ENCODE measurements at regions not wholly inside any gene's neighbourhood (a gene's known extent, or its start where the extent isn't known, plus 50 kb on each side); places are given as distances from the start of the nearest gene placed in this dataset.

DNA sequence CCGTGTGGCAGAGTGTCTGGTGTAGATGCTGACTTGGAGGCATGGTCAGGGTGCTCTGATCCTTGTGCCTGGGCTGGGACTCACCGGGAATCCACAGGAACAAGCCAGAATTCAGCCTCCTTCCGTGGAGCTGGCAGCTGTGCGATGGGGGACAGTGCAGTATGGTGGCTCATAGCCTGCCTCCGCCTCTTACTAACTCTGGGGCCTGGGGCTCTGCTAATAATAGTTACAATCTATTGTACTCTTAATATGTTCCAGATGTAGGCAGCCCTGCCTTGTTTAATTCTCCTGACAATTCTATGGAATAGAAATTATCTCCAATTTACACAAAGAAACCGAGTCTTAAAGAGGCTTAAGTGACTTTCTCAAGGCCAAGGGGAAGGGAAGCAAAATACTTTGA, 77.6 kb downstream of the PCDH1 start:
- DNase-seq (ENCODE audit: low spot score): no peak

DNA sequence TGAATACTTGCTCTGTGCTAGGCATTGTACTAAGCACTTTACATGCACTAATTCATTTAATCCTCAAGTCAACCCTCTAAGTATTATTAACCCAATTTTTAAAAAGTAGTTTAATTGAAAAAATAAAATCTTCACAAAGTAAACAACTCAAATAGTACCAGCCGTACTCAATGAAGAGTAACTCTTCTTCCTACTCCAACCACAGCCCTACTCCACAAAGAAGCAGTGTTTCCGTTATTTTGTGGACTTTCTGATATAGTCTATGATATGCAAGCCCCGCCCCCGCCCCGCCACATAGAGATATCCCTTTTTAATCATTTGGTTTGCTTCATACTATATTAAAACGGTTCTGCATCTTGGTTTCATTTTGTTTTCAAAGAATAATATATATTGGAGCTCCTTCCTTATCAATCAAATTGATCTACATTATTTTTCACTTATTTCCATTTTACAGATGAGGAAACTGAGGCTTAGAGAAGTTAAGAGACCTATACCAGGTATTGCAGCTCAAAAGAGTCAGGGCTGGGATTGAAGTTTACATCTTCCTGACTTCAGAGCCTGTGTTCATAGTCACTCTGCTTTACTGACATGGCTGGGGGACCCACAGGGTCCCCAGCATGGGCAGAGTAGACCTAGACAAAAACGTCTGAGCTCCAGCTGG, 78.6 kb downstream of the PCDH1 start:
- no peak for DNase-seq (ENCODE audit: low spot score)

DNA sequence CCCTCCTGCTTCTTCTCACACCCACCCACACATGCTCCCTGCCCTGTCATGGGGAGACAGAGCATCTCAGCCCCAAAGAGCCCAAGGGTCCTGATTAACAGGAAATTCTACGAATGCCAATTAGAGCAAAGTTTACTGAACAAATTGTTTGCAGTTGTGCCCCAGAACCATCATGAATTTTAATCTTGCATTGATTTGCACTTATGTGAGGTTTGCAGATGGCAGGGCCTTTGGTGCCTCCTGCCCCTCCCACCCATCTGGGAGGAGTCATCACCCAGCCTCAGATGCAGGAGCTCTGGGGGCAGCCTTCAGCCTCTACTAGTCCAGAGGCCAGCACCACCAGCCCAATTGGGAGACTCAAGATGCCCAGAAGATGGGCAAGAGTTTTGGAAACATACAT, 80.8 kb downstream of the PCDH1 start:
- no peak for DNase-seq (ENCODE audit: low spot score)

- DNase-seq (ENCODE audit: low spot score): no peak
Observed at GRCh38 chr5:141795421-141795820, 82.8 kb downstream of the PCDH1 start.

- DNase-seq (ENCODE audit: low spot score): no peak
Observed at GRCh38 chr5:141793881-141794280, 84.3 kb downstream of the PCDH1 start.

- no peak for DNase-seq (ENCODE audit: low spot score)
Observed at GRCh38 chr5:141793403-141793802, 84.8 kb downstream of the PCDH1 start.

- no peak for DNase-seq (ENCODE audit: low spot score)
Observed at GRCh38 chr5:141790630-141791029, 87.6 kb downstream of the PCDH1 start.

- DNase-seq (ENCODE audit: low spot score): no peak
Observed at GRCh38 chr5:141789330-141789729, 88.9 kb downstream of the PCDH1 start.

- DNase-seq (ENCODE audit: low spot score): no peak
Observed at GRCh38 chr5:141788296-141788970, 89.8 kb downstream of the PCDH1 start.

- DNase-seq (ENCODE audit: low spot score): no peak
Observed at GRCh38 chr5:141787376-141787775, 90.8 kb downstream of the PCDH1 start.

DNA sequence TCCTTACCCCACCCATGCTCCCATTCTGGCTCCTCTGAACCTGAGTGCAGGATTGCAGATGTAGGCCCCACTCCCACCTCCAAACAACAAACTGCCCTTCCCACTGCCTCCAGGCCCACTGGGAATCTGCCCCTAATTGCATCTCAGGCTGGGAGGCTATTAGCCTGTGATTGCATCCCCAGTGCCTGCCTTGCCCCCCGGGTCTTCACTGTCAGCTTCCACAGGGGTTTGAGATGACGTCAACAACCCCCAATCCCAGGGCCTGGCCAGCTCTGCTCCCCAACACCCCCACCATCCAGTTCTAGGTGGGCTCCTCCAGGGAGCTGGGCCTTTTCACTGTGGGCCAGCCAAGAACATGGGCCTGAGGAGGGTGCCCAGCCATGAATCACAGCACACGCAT, 91.5 kb downstream of the PCDH1 start:
- no peak for DNase-seq (ENCODE audit: low spot score)

DNA sequence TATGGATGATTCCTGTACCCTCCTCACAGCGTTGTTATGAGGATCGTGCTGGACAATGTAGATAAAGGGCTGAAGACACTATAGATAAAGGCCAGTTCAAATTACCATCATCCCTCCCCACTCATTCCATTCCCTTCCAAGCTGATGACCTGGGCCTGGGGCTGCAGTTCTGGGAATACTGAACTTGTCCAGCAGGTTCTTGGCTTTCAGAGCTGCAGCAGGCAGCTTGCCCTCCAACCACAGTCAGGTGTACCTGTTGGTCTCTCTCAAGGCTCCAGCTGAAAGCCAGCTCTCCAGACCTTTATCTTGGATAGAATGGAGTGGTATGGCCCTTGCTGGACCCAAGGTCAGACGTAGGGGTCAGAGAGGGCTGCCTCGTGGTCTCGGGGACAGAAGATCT, 92.5 kb downstream of the PCDH1 start:
- DNase-seq (ENCODE audit: low spot score): no peak

- DNase-seq (ENCODE audit: low spot score): no peak
Observed at GRCh38 chr5:141785135-141785534, 93.1 kb downstream of the PCDH1 start.

GRCh38 chr5:141784529-141784928, 93.7 kb downstream of the PCDH1 start:
- DNase-seq (ENCODE audit: low spot score): no peak

- no peak for DNase-seq (ENCODE audit: low spot score)
Observed at GRCh38 chr5:141783947-141784296, 94.3 kb downstream of the PCDH1 start.

DNA sequence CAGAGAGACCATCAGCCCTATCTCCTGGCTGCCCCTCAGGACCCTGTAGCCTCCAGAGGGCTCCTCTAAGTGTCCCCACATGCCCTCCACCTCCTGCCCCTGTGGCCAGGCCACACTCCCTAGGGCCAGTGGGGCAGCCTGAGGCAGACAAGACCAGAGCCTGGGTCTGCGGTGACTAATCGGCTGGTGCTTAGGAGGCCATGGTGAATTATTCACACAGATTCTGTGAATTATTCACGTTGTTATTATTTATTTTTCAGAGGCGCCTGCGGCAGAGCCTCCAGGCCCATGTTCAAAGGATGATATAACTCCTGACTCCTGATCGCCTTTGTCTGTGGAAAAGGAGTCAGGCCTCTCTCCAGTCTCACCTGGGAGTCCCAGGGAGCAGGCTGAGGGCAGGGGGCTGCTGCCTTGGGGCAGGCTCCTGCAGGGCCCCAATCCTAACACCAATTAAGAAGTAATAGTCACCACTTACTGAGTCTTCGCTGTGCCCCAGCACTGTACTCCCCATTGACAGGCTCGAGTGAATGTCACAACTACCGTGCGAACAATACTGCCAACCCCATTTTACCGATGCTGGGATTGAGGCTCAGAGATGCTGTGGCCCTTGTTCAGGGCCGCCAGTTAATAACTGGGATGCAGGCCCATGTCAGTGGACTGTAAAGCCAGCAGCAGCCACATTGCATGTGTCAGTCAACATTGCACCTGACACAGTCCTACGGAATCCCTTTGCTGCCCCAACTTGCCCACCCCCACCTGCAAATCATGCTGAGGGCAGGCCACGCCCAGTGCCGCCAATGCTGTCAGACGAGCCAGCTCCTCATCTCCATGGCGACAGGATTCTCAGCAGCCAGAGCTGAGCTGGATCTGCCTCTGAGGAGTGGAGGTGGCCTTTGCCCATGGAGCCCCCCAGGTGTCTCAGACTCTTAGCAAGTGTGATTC, 94.9 kb downstream of the PCDH1 start:
- DNase-seq (ENCODE audit: low spot score): no peak

DNA sequence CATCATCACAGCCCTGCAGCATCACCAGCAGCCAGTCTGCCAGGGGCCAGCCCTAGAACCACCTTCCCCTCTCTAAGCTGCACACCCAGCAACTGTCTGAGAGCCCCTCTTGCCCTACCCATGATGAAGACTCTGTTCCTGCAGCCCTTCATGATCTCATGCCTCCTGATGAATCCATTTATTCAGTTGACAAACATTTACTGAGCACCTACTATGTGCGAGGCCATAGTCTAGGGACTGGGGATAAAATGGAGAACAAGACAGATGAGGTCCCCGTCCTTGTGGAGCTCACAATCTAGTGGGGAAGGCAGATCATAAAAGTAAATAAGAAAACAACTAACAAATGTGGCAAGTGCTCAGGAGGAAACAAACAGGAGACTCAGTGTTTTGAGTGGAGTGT, 96.3 kb downstream of the PCDH1 start:
- no peak for DNase-seq (ENCODE audit: low spot score)

DNA sequence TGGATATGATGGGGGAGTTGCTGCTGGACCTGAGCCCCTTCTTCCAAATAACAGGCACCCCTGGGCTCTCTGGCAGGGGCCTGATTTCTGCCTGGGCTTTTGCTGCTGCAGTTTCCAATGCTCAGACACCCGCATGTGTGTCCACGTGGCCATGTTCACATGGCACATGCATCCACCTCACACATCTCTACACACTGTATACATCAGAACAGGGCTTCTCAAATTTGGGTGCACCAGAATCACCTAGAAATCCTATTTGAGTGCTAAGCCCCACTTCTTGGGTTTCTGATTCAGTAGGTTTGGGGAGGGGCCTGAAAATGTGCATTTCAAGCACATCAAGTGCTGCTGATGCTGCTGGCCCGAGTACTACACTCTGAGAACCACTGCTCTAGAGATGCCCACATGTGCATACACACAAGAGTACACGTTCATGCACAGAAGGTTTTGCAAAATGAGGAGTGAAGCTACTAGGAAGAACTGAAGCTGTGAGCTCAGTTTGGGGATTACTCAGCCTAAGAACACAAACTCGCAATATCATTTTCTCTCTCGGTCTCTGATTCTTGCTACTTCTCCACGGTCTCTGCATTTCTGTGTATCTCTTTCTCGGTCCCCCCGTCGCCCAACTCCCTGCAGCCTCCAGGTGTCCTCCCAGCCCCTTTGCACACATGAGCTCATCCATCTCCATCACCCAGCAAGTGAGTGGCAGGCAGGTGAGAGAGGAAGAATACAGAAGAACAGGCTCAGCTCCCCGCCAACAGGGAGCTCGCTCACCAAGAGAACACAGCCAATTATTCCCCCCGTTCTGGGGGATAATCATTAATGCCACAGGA, 97.0 kb downstream of the PCDH1 start:
- no peak for DNase-seq (ENCODE audit: low spot score)

- no peak for DNase-seq (ENCODE audit: low spot score)
Observed at GRCh38 chr5:141780240-141780951, 97.8 kb downstream of the PCDH1 start.

DNA sequence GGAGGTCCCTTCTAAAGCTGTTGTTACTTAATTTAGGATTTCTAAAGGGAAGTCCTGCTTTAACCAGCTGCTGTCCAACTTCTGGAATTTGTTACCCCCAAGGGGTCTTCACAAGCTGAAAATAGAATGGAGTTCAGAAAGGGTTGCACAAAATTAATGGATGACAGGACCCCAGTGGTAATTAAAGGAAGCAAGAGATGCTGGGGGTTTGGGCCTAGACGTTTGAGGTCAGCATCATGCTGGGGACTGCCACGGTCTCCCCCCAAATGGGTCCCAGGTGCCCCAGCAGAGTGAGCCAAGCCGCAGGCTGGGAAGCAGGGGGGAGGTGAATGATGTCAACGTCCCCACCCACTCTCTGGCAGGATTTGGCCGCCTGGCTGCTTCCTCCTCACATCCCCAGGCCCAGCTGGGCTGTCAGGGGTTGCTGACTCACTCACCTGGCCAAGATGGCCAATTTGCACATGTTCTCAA, 97.5 kb upstream of the ARAP3 start:
- no peak for DNase-seq (ENCODE audit: low spot score)

DNA sequence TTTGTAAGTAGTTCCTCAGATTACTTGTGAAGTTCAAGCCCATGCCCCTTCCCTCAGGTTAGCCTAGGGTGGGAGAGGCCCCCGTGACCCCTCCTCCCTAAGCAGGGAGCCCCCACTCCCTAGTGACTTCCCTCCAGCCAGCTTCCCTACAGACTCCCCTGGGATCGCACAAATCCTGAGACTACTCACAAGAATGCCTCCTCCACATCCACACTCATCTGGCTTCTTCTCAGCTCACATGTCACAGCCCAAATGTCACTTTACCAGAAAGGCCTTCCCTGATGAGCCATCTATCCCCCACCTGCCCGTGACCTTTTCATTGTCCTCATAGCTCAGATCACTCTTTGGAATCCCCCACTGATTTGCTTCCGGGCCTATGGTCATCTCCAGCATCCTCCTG, 96.7 kb upstream of the ARAP3 start:
- DNase-seq (ENCODE audit: low spot score): no peak

Data from hematopoietic multipotent progenitor cell treated with erythropoietin and hydrocortisone succinate and interleukin-3 and kit ligand, for 17 days (in vitro differentiated cells).